ENCODE measurements at regions not wholly inside any gene's neighbourhood (a gene's known extent, or its start where the extent isn't known, plus 50 kb on each side); places are given as distances from the start of the nearest gene placed in this dataset.

DNA sequence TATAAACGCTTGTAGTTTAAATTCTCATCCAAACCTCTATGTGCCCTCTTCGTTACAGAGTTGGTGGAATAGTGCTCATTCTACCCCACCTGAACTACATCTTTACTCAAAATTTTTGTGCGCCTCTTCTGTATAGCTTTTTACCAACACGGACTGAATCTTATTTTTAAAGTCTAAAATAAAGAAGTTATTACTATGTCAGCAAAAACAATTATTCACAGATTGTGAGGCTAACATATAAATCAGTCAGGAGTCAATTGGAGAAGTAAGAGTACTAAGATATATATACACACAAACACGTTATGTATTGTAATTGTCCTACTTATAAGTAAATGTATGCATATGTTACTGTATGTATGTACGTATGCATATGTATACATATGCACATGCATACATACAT is 274.9 kb upstream of the ADGRL4 start:
- no peak for DNase-seq (ENCODE audit: low spot score)
- TF ChIP-seq, protein P1, sequence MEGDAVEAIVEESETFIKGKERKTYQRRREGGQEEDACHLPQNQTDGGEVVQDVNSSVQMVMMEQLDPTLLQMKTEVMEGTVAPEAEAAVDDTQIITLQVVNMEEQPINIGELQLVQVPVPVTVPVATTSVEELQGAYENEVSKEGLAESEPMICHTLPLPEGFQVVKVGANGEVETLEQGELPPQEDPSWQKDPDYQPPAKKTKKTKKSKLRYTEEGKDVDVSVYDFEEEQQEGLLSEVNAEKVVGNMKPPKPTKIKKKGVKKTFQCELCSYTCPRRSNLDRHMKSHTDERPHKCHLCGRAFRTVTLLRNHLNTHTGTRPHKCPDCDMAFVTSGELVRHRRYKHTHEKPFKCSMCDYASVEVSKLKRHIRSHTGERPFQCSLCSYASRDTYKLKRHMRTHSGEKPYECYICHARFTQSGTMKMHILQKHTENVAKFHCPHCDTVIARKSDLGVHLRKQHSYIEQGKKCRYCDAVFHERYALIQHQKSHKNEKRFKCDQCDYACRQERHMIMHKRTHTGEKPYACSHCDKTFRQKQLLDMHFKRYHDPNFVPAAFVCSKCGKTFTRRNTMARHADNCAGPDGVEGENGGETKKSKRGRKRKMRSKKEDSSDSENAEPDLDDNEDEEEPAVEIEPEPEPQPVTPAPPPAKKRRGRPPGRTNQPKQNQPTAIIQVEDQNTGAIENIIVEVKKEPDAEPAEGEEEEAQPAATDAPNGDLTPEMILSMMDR (IDR thresholded peaks at IDR 0.05; ENCODE audit: extremely low read depth, missing control alignments), result no peak

DNA sequence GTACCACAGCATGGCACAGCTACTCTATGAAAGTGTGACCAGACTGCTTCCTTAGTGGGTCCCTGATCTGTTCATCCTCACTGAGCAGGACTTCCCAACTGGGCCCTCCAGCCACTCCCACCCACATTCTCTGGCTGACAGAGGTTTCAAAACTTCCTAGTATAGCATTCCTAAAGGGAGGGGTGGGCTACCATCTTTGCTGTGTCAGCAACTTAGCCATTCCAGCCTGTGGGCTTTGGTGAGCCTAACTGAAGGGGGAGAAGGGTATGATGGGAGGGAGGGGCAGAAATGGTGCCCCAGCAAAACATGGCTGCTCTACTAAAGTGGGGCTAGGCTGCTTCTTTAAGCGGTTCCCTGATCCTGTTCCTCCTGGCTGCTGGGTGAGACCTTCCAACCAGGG is 265.2 kb upstream of the ADGRL4 start:
- TF ChIP-seq, protein P1 (IDR thresholded peaks at IDR 0.05; ENCODE audit: extremely low read depth, missing control alignments), result no peak

DNA sequence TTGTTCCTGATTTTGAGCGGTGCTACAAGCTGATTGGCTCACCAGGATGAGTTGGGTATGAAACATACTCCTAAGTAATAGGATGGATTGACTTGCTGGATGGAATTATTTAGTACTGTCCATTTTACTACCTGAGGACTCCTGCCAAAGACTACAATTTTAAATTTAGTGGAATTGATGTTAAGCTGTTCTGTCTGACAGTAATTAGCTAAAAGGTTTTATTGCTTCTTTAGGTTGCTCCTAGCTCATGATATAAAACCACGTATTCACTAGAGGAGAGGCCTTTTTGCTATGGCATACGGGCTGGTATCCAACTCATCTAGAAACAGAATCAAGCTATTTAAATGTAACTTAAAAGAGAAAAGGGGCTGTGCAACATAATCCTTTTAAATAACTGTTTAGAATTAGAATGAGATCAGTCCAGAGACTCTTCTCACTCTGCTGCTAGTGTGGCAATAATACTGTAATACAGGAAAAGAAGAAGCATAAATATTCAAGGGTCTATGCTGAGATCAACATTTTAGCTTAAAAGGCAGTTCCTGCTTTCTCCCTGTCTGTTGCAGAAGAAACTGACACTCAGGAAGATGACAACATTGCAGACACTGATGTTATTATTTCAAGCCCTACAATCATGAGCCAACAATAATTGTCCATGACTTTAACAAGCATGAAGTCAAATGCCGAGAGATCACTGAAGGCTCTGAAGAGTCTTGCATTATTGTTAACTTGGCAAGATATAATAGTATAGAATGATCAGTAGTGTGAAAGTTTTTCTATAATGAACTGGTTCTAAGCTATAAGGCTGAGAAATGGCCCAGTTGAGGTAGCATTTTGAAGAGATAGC is 258.7 kb upstream of the ADGRL4 start:
- DNase-seq (ENCODE audit: low spot score), result no peak
- TF ChIP-seq, protein P1 (IDR thresholded peaks at IDR 0.05; ENCODE audit: extremely low read depth, missing control alignments), result no peak

More for the DNA sequence above, 265.2 kb upstream of the ADGRL4 start:
- DNase-seq (ENCODE audit: low spot score), result no peak

GRCh38 chr1:79264285-79264684 is 257.8 kb upstream of the ADGRL4 start:
- DNase-seq (ENCODE audit: low spot score), result no peak
- TF ChIP-seq, protein P1 (IDR thresholded peaks at IDR 0.05; ENCODE audit: extremely low read depth, missing control alignments), result no peak

DNA sequence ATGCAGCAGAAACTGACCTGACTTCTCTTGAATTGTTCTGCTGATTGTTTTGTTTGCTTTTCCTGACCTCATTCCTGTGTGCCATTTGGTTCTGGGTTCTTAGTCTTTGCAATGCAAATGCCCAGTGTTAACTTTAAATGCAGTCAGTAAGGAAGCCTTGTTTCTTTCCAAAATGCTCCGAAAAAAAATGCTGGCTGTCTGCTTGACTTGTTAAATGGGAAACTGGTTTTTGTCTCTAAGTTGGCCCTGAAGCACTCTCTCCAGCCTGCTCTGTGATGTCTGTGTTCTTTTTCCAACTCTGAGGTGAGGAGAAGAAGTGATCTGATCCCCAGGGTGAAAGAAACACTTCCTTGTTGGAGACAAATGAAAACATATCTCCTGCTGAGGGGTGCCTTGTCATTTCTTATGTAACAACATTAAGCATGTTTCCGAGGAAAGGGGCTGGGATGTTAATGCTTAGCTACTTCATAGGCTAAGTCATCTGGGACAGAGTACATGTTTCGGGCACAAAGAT is 256.3 kb upstream of the ADGRL4 start:
- DNase-seq (ENCODE audit: low spot score), result no peak
- TF ChIP-seq, protein P1 (IDR thresholded peaks at IDR 0.05; ENCODE audit: extremely low read depth, missing control alignments), result no peak

DNA sequence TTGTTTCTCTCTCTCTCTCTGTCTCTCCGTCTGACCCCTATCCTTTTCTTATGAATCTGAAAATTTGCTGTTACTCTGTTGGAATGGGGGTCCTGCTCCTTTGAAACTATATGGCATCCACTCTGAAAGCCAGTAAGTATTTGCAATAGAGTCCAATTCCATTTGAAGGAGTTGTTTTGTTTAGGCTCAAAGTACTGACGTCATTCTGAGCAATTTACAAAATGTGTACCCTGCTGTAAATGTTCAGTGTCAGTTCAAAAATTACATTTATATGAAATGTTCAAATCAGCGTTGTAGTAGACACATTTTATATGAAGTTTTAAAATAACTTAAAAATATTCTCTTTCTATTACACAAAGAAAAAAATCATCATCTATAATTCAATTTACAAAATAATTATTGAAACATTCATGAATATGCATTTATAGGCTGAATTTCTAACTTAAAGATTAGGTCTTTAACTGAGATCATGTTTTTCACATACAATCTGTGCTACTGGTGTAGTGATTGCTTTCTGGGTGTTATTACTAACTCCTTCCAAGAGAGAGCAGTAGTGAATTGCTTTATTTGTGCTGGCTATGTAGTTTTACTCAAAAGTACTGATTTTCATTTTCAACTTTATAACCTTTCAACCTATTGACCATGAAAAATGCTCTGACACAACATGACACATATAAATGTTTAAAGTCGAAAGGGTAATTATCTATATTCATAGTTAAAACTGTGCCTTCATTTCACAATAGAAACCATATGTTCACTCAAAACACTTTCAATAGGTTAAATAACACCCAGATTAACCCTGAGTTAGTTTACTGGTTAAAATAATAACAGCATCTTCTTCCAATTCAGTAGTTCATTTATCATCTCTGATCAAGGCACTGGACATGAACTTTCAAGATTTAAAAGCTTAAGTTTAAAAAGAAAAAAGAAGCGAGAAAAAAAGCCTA is 253.1 kb upstream of the ADGRL4 start:
- peak; percentile 17 for DNase-seq (ENCODE audit: low spot score)
- TF ChIP-seq, protein P1 (IDR thresholded peaks at IDR 0.05; ENCODE audit: extremely low read depth, missing control alignments), result no peak
